PFSK-1 (cell line): ENCODE measurements at regions not wholly inside any gene's neighbourhood (a gene's known extent, or its start where the extent isn't known, plus 50 kb on each side); places are given as distances from the start of the nearest gene placed in this dataset.

Source experiments
- FOXP2 ChIP-seq: optimal IDR thresholded peaks from 2 replicates; pipeline ENCODE3; 2011; ENCODE audit warnings: borderline replicate concordance, control low read depth, inconsistent platforms; ENCODE audit not compliant: insufficient read depth; ENCODE audit errors: extremely low read length, extremely low read depth
- POLR2AphosphoS5 ChIP-seq: IDR thresholded peaks from 2 replicates; pipeline ENCODE4 v1.6.1; 2012; ENCODE audit warnings: low read depth, mild to moderate bottlenecking, control low read depth, low read length, moderate library complexity
- REST ChIP-seq, 2 experiments: IDR thresholded peaks; 2 replicates each; pipeline versions ENCODE4 v1.6.1 to v1.8.0; 2011 to 2012; ENCODE audit warnings: low read depth in 2 of 2, low read length in 2 of 2, control low read depth in 1 of 2, inconsistent platforms in 1 of 2, mild to moderate bottlenecking in 1 of 2, moderate library complexity in 1 of 2; ENCODE audit not compliant: insufficient read depth in 1 of 2

GRCh38 chr6:2589171-2589661, 161.5 kb downstream of the MYLK4 start:
- TF ChIP-seq POLR2AphosphoS5 (no peak), REST (IDR thresholded peaks at IDR 0.05; ENCODE audit: insufficient read depth in 1 of 2, low read depth in 2 of 2, low read length in 2 of 2) (no peak), FOXP2 (no peak)
